Fibroblast of the aortic adventitia (primary cell): ENCODE measurements at regions not wholly inside any gene's neighbourhood (a gene's known extent, or its start where the extent isn't known, plus 50 kb on each side); places are given as distances from the start of the nearest gene placed in this dataset.

Experiments
- DNase-seq: peaks from one replicate; pipeline ENCODE4 v3.0.0-alpha.2; 2010; ENCODE audit warnings: low read depth
- H3K4me3 ChIP-seq: 2 replicates; pipeline ENCODE4 v1.5.1; 2011; ENCODE audit warnings: low read depth, mild to moderate bottlenecking, control low read depth, low read length, moderate library complexity
- CTCF ChIP-seq: IDR thresholded peaks from 2 replicates; pipeline ENCODE4 v1.5.1; 2011; ENCODE audit warnings: mild to moderate bottlenecking, low read length, control low read depth, inconsistent platforms; ENCODE audit not compliant: insufficient read depth

- TF ChIP-seq CTCF, result no peak
- H3K4me3 ChIP-seq, result no peak overlapping the region
- DNase-seq, result peak; percentile 88
Observed at GRCh38 chr5:74186356-74187315, 453.9 kb downstream of the ENC1 start.

- DNase-seq, result peak; percentile 31
- no peak overlapping the region for H3K4me3 ChIP-seq
- TF ChIP-seq CTCF, result no peak
Observed at GRCh38 chr5:74185599-74185998, 454.9 kb downstream of the ENC1 start.

- DNase-seq, result no peak
- no peak for TF ChIP-seq CTCF
- no peak overlapping the region for H3K4me3 ChIP-seq
Observed at GRCh38 chr5:74184649-74185048, 455.9 kb downstream of the ENC1 start.

GRCh38 chr5:74183041-74183440 lies 457.5 kb downstream of the ENC1 start:
- H3K4me3 ChIP-seq, result no peak overlapping the region
- no peak for TF ChIP-seq CTCF
- DNase-seq, result no peak

- no peak for TF ChIP-seq CTCF
- no peak for DNase-seq
- H3K4me3 ChIP-seq, result no peak overlapping the region
Observed at GRCh38 chr5:74182603-74183002, 457.9 kb downstream of the ENC1 start.

- no peak for DNase-seq
- TF ChIP-seq CTCF, result no peak
- no peak overlapping the region for H3K4me3 ChIP-seq
Observed at GRCh38 chr5:74179701-74180100, 460.8 kb downstream of the ENC1 start.
